ENCODE measurements at regions not wholly inside any gene's neighbourhood (a gene's known extent, or its start where the extent isn't known, plus 50 kb on each side); places are given as distances from the start of the nearest gene placed in this dataset.

DNA sequence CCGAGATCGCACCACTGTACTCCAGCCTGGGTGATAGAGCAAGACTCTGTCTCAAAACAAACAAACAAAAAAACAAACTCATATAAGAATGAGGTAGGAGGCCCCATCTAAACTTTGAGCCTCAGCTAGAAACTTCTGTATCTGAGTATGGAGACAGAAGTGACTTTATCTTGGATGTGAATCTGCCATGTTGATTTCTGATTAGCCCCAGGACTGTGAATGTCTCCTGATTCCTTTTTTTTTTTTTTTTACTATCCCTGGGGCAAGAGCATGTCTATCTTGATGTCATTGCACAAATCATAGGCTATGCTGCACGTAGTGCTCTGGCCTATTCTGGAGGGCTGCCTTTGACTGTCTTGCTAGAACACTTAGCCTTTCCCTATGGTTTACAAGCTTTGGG, 211.0 kb downstream of the PTPRU start:
- TF ChIP-seq GATA2 (IDR thresholded peaks at IDR 0.05; ENCODE audit: low read depth, low read length) (peak; percentile 52), GATA3 (IDR thresholded peaks at IDR 0.05; ENCODE audit: low read depth, low read length) (no peak)

All from SH-SY5Y (cell line).